Neural progenitor cell (in vitro differentiated cells): ENCODE measurements at regions not wholly inside any gene's neighbourhood (a gene's known extent, or its start where the extent isn't known, plus 50 kb on each side); places are given as distances from the start of the nearest gene placed in this dataset.

Experiments used
- EZH2 ChIP-seq: fragments of 200-600 bp; sonication (generic); IDR thresholded peaks from 2 replicates; pipeline ENCODE4 v1.6.1; 2017; ENCODE audit warnings: antibody characterized with exemption, mild to moderate bottlenecking, moderate library complexity
- TF ChIP-seq, protein P1 (sequence below): fragments of 200-600 bp; sonication (generic); IDR thresholded peaks from 2 replicates; pipeline ENCODE4 v1.5.1; 2017; ENCODE audit warnings: antibody characterized with exemption, mild to moderate bottlenecking

DNA sequence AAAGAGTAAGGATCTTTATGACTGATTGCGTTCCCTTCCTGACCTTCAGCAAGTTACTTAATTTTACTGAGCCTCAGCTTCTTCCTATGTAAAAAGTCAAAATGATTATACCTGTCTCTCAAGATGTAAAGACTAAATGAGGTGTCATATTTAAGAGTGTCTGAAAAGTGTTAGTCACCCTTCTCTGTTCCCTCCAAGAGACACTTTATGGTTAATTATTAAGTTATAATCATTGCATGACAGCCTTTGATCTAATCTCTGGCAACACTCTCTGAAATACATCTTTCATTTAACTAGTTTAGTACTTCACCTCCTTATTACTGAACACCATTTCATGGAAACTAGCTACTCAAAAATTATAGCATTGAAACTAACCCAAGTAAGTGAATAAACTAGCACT is 54.8 kb downstream of the BMAL2 start:
- TF ChIP-seq, protein P1, sequence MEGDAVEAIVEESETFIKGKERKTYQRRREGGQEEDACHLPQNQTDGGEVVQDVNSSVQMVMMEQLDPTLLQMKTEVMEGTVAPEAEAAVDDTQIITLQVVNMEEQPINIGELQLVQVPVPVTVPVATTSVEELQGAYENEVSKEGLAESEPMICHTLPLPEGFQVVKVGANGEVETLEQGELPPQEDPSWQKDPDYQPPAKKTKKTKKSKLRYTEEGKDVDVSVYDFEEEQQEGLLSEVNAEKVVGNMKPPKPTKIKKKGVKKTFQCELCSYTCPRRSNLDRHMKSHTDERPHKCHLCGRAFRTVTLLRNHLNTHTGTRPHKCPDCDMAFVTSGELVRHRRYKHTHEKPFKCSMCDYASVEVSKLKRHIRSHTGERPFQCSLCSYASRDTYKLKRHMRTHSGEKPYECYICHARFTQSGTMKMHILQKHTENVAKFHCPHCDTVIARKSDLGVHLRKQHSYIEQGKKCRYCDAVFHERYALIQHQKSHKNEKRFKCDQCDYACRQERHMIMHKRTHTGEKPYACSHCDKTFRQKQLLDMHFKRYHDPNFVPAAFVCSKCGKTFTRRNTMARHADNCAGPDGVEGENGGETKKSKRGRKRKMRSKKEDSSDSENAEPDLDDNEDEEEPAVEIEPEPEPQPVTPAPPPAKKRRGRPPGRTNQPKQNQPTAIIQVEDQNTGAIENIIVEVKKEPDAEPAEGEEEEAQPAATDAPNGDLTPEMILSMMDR = no peak
- TF ChIP-seq EZH2 = no peak
